Esophagus muscularis mucosa (tissue), 4 donors: ENCODE measurements at regions not wholly inside any gene's neighbourhood (a gene's known extent, or its start where the extent isn't known, plus 50 kb on each side); places are given as distances from the start of the nearest gene placed in this dataset.

Experiments
- DNase-seq: peaks from one replicate; pipeline ENCODE4 v3.0.0-alpha.2; 2017; ENCODE audit errors: extremely low spot score
- H3K27ac ChIP-seq, 4 donors: fragments of 200-600 bp; sonication (generic); replicated peaks in 1 of 4; 1 replicate in 3 of 4; 2 replicates in 1 of 4; pipeline ENCODE4 v1.5.1; 2016 to 2019; ENCODE audit warnings: mild to moderate bottlenecking in 1 of 4
- H3K27me3 ChIP-seq, 4 donors: fragments of 200-600 bp; sonication (generic); one replicate each; pipeline versions ENCODE4 v1.5.1 to v1.6.0; 2016 to 2019
- H3K36me3 ChIP-seq, 4 donors: fragments of 200-600 bp; sonication (generic); one replicate each; pipeline ENCODE4 v1.5.1; 2016 to 2019
- H3K4me1 ChIP-seq, 4 donors: fragments of 200-600 bp; sonication (generic); one replicate each; pipeline ENCODE4 v1.5.1; 2016 to 2019
- H3K4me3 ChIP-seq, 4 donors: fragments of 200-600 bp; sonication (generic); 1 replicate in 2 of 4; 2 replicates in 2 of 4; pipeline ENCODE4 v1.5.1; 2016 to 2019; ENCODE audit warnings: mild to moderate bottlenecking in 4 of 4, moderate library complexity in 1 of 4
- H3K9me3 ChIP-seq, 4 donors: fragments of 200-600 bp; sonication (generic); 1 replicate in 3 of 4; 2 replicates in 1 of 4; pipeline ENCODE4 v1.5.1; 2016 to 2019
- CTCF ChIP-seq, 3 experiments: fragments of 200-600 bp in 2 of 3; fragments of 450-650 bp in 1 of 3; sonication (generic) in 2 of 3; IDR thresholded peaks; one replicate each; pipeline ENCODE4 v1.5.1; 2017 to 2019; ENCODE audit warnings: antibody characterized with exemption in 3 of 3, mild to moderate bottlenecking in 2 of 3, moderate library complexity in 1 of 3
- EP300 ChIP-seq: sonication (generic); formaldehyde crosslinking; IDR thresholded peaks from one replicate; pipeline ENCODE4 v1.6.1; 2017; ENCODE audit warnings: antibody characterized with exemption
- POLR2A ChIP-seq: fragments of 450-650 bp; IDR thresholded peaks from one replicate; pipeline ENCODE4 v1.6.1; 2017; ENCODE audit warnings: antibody characterized with exemption, moderate library complexity, mild to moderate bottlenecking, low read depth
- POLR2AphosphoS5 ChIP-seq, 2 donors: sonication (generic); formaldehyde crosslinking; IDR thresholded peaks; one replicate each; pipeline ENCODE4 v1.6.1; 2017; ENCODE audit warnings: antibody characterized with exemption in 2 of 2
- WGBS: methylation state at CpG from one replicate; pipeline ENCODE4 v1.1.5; 2018; 5-methylcytosine and 5-hydroxymethylcytosine counted together
- intact Hi-C: fragments of 100-400 bp; cut with DNase I; formaldehyde crosslinking; loops from one replicate; pipeline ENCODE4 v1.15.1; 2023

GRCh38 chr2:111702804-111703196 lies 181.2 kb downstream of the ANAPC1 start:
- intact Hi-C loops: loop anchor here (10.0 kb wide), 1 partner anchor 588 kb away; no protein-coding TSS in a partner anchor
- DNase-seq: no peak
- H3K4me1 ChIP-seq: peaks cover 9 to 36% (median 30%) of the 10 kb centered on the region in 4 donors
- WGBS: 79% methylated on average over 7 of the region's 7 CpGs
- no peak for TF ChIP-seq POLR2A
- TF ChIP-seq CTCF (IDR thresholded peaks at IDR 0.05): no peak
- TF ChIP-seq EP300: no peak
- no peak for TF ChIP-seq POLR2AphosphoS5 (IDR thresholded peaks at IDR 0.05)
- no peak overlapping the region for H3K4me3 ChIP-seq
- H3K27me3 ChIP-seq: no peaks in the 10 kb centered on the region
- no peaks in the 10 kb centered on the region for H3K36me3 ChIP-seq
- no peaks in the 10 kb centered on the region for H3K9me3 ChIP-seq
- no peak overlapping the region for H3K27ac ChIP-seq

GRCh38 chr2:111703759-111704158 lies 180.2 kb downstream of the ANAPC1 start:
- Histone ChIP-seq H3K4me3 (no peak overlapping the region), H3K27ac (no peak overlapping the region), H3K36me3 (no peaks in the 10 kb centered on the region), H3K4me1 (peaks cover 9 to 40% (median 36%) of the 10 kb centered on the region in 4 donors), H3K9me3 (no peaks in the 10 kb centered on the region), H3K27me3 (no peaks in the 10 kb centered on the region)
- intact Hi-C loops: loop anchor here (10.0 kb wide), 1 partner anchor 589 kb away; no protein-coding TSS in a partner anchor
- 96% methylated on average over 4 of the region's 5 CpGs for WGBS
- TF ChIP-seq CTCF (IDR thresholded peaks at IDR 0.05) (no peak), POLR2A (no peak), EP300 (no peak), POLR2AphosphoS5 (IDR thresholded peaks at IDR 0.05) (no peak)
- no peak for DNase-seq

- H3K27me3 ChIP-seq: no peaks in the 10 kb centered on the region
- no peak for DNase-seq
- intact Hi-C loops: loop anchor here (10.0 kb wide), 1 partner anchor 589 kb away; no protein-coding TSS in a partner anchor
- no peaks in the 10 kb centered on the region for H3K9me3 ChIP-seq
- H3K36me3 ChIP-seq: no peaks in the 10 kb centered on the region
- no peak overlapping the region for H3K4me3 ChIP-seq
- peaks cover 9 to 40% (median 36%) of the 10 kb centered on the region in 4 donors for H3K4me1 ChIP-seq
- no peak overlapping the region for H3K27ac ChIP-seq
- 84% methylated on average over 4 of the region's 6 CpGs for WGBS
- TF ChIP-seq POLR2AphosphoS5 (IDR thresholded peaks at IDR 0.05) (no peak), CTCF (IDR thresholded peaks at IDR 0.05) (no peak)
Observed at GRCh38 chr2:111704246-111704645, 179.7 kb downstream of the ANAPC1 start.

GRCh38 chr2:111705239-111705638 lies 178.8 kb downstream of the ANAPC1 start:
- intact Hi-C loops: loop anchor here (10.0 kb wide), 1 partner anchor 590 kb away; no protein-coding TSS in a partner anchor

More at GRCh38 chr2:111705239-111705638, 178.8 kb downstream of the ANAPC1 start:
- no peaks in the 10 kb centered on the region for H3K9me3 ChIP-seq
- DNase-seq: no peak
- no peaks in the 10 kb centered on the region for H3K36me3 ChIP-seq
- no peak overlapping the region for H3K4me3 ChIP-seq
- no peak overlapping the region for H3K27ac ChIP-seq
- no peak for TF ChIP-seq POLR2AphosphoS5 (IDR thresholded peaks at IDR 0.05)
- no peak for TF ChIP-seq EP300
- TF ChIP-seq POLR2A: no peak
- TF ChIP-seq CTCF (IDR thresholded peaks at IDR 0.05): no peak
- WGBS: 82% methylated on average over 6 of the region's 7 CpGs
- peaks cover 18 to 48% (median 45%) of the 10 kb centered on the region in 4 donors for H3K4me1 ChIP-seq
- H3K27me3 ChIP-seq: no peaks in the 10 kb centered on the region
